HEK293T (cell line): ENCODE measurements at regions not wholly inside any gene's neighbourhood (a gene's known extent, or its start where the extent isn't known, plus 50 kb on each side); places are given as distances from the start of the nearest gene placed in this dataset.

Source experiments
- ARNT ChIP-seq: fragments of 450-650 bp; IDR thresholded peaks from 2 replicates; pipeline ENCODE4 v1.6.1; 2017; ENCODE audit warnings: mild to moderate bottlenecking
- BHLHE40 ChIP-seq: fragments of 450-650 bp; IDR thresholded peaks from 2 replicates; pipeline ENCODE4 v1.6.1; 2016; ENCODE audit warnings: mild to moderate bottlenecking, moderate library complexity, borderline replicate concordance
- CTBP1 ChIP-seq: fragments of 450-650 bp; IDR thresholded peaks from 2 replicates; pipeline ENCODE4 v1.6.1; 2016; ENCODE audit warnings: borderline replicate concordance
- ELF4 ChIP-seq: fragments of 450-650 bp; IDR thresholded peaks from 2 replicates; pipeline ENCODE4 v1.6.1; 2017; ENCODE audit warnings: antibody characterized with exemption
- FOXA1 ChIP-seq: fragments of 450-650 bp; IDR thresholded peaks from 2 replicates; pipeline ENCODE4 v1.6.1; 2016; ENCODE audit warnings: mild to moderate bottlenecking
- FOXK2 ChIP-seq: fragments of 450-650 bp; IDR thresholded peaks from 2 replicates; pipeline ENCODE4 v1.6.1; 2016; ENCODE audit warnings: mild to moderate bottlenecking
- FOXM1 ChIP-seq: fragments of 450-650 bp; IDR thresholded peaks from 2 replicates; pipeline ENCODE4 v1.6.1; 2017; ENCODE audit warnings: mild to moderate bottlenecking, borderline replicate concordance
- HDGF ChIP-seq: fragments of 450-650 bp; IDR thresholded peaks from 2 replicates; pipeline ENCODE4 v1.6.1; 2017; ENCODE audit warnings: antibody characterized with exemption, borderline replicate concordance
- L3MBTL2 ChIP-seq: fragments of 450-650 bp; conservative IDR thresholded peaks from 2 replicates; pipeline ENCODE4 v1.6.1; 2016; ENCODE audit warnings: mild to moderate bottlenecking
- LEF1 ChIP-seq: fragments of 450-650 bp; IDR thresholded peaks from 2 replicates; pipeline ENCODE4 v1.6.1; 2017; ENCODE audit warnings: mild to moderate bottlenecking, borderline replicate concordance
- SP1 ChIP-seq: fragments of 450-650 bp; IDR thresholded peaks from 2 replicates; pipeline ENCODE4 v1.6.1; 2017
- SUZ12 ChIP-seq: fragments of 450-650 bp; IDR thresholded peaks from 2 replicates; pipeline ENCODE4 v1.6.1; 2016; ENCODE audit warnings: mild to moderate bottlenecking
- TARDBP ChIP-seq: fragments of 450-650 bp; IDR thresholded peaks from 2 replicates; pipeline ENCODE4 v1.6.1; 2016
- TF ChIP-seq, protein P1 (sequence below): fragments of 450-650 bp; IDR thresholded peaks from 2 replicates; pipeline ENCODE4 v1.6.1; 2016

DNA sequence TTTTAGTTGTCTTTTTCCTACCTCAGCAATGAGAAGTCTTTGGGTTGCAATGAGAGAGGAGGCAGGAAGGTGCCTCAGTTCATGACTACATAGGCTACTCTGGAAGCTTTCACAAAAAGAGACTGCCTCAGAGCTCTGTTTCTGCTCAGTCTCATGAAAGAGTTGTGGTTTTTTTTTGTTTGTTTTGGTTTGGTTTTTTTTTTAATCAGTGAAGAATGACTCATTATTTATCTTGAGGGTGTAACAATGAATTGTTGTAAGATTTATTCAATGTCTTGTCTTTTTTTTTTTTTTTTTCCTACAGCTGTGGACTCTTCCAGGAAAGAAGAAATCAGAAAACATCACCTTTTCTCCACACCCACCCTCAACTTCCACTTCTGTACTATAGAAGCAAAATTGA lies 67.5 kb upstream of the CXCL13 start:
- TF ChIP-seq FOXM1 (no peak), TARDBP (no peak), L3MBTL2 (no peak), SP1 (no peak), ARNT (no peak), FOXK2 (no peak), ELF4 (no peak), SUZ12 (no peak), LEF1 (no peak), CTBP1 (no peak), FOXA1 (no peak), HDGF (no peak), BHLHE40 (no peak)
- TF ChIP-seq, protein P1, sequence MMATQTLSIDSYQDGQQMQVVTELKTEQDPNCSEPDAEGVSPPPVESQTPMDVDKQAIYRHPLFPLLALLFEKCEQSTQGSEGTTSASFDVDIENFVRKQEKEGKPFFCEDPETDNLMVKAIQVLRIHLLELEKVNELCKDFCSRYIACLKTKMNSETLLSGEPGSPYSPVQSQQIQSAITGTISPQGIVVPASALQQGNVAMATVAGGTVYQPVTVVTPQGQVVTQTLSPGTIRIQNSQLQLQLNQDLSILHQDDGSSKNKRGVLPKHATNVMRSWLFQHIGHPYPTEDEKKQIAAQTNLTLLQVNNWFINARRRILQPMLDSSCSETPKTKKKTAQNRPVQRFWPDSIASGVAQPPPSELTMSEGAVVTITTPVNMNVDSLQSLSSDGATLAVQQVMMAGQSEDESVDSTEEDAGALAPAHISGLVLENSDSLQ: no peak
